Peyer's patch (tissue), 4 donors: ENCODE measurements at regions not wholly inside any gene's neighbourhood (a gene's known extent, or its start where the extent isn't known, plus 50 kb on each side); places are given as distances from the start of the nearest gene placed in this dataset.

ENCODE experiments used
- POLR2A ChIP-seq, 2 donors: fragments of 450-650 bp; IDR thresholded peaks; one replicate each; pipeline ENCODE4 v1.5.1; 2017; ENCODE audit warnings: antibody characterized with exemption in 2 of 2, mild to moderate bottlenecking in 2 of 2, moderate library complexity in 2 of 2
- TF ChIP-seq, protein P1 (sequence below), 6 experiments: fragments of 450-650 bp in 4 of 6; fragments of 200-600 bp in 2 of 6; sonication (generic) in 1 of 6; IDR thresholded peaks; one replicate each; pipeline ENCODE4 v1.5.1; 2017 to 2019; ENCODE audit warnings: antibody characterized with exemption in 6 of 6, mild to moderate bottlenecking in 3 of 6, moderate library complexity in 1 of 6

DNA sequence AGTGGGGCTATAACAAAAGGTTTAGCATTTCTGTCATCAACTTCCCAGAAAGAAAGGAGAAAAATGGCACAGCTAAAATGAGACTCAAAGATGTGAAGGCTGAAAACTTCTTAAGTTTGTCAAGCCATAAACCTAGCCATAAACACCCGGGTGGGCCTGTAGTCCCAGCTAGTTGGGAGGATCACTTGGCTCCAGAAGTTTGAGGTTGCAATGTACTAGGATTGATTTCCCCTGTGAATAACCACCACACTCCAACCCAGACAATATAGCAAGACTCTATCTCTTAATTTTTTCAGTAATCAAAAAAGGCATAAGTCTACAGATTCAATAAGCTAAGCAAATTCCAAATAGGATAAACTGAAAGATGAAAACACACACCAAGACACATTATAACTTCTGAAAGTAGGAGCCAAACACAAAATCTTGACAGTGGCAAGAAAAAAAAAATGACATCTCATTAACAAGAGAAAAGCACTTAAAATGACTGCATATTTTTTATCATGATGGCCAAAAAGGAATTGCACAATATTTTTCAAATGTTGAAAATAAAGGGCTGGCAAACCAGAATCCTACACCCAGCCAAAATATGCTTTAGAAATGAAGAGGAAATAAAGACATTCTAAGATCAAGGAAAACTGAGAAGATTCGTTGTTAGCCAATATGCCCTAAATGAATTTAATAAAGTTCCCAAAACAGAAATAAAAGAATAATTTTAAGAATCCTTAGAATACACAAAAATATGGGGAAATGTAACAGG, 308.4 kb downstream of the BRINP1 start:
- TF ChIP-seq, protein P1, sequence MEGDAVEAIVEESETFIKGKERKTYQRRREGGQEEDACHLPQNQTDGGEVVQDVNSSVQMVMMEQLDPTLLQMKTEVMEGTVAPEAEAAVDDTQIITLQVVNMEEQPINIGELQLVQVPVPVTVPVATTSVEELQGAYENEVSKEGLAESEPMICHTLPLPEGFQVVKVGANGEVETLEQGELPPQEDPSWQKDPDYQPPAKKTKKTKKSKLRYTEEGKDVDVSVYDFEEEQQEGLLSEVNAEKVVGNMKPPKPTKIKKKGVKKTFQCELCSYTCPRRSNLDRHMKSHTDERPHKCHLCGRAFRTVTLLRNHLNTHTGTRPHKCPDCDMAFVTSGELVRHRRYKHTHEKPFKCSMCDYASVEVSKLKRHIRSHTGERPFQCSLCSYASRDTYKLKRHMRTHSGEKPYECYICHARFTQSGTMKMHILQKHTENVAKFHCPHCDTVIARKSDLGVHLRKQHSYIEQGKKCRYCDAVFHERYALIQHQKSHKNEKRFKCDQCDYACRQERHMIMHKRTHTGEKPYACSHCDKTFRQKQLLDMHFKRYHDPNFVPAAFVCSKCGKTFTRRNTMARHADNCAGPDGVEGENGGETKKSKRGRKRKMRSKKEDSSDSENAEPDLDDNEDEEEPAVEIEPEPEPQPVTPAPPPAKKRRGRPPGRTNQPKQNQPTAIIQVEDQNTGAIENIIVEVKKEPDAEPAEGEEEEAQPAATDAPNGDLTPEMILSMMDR (IDR thresholded peaks at IDR 0.05) = no peak
- TF ChIP-seq POLR2A (IDR thresholded peaks at IDR 0.05) = no peak
